HG03060 (cell line): ENCODE measurements at regions not wholly inside any gene's neighbourhood (a gene's known extent, or its start where the extent isn't known, plus 50 kb on each side); places are given as distances from the start of the nearest gene placed in this dataset.

Experiments used
- ATAC-seq: cut with Tn5 transposase; IDR thresholded peaks from one replicate; pipeline ENCODE4 v1.9.1; 2021; ENCODE audit warnings: low read depth, moderate number of reproducible peaks; ENCODE audit not compliant: unreplicated experiment

- no peak for ATAC-seq
Measured at GRCh38 chr18:72104851-72105250, 439.3 kb downstream of the CBLN2 start.

DNA sequence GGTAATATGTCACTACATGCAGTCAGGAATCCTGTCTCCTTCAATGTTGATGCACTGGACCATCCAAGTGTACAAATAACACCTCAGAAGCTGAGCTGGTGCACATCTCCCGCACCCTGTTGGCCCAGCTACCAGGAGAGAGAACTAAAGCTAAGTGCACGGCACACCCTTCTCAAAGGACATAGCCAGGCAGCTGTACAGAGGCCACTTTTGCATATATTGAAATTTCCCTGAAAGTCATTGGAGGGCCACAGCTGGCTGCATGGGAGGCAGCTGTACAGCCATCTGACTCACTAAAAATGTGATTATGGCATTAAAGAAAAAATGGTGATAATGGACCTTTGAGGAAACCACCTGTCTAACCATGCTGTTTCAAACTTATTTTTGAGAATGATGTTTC, 441.7 kb downstream of the CBLN2 start:
- ATAC-seq = no peak

DNA sequence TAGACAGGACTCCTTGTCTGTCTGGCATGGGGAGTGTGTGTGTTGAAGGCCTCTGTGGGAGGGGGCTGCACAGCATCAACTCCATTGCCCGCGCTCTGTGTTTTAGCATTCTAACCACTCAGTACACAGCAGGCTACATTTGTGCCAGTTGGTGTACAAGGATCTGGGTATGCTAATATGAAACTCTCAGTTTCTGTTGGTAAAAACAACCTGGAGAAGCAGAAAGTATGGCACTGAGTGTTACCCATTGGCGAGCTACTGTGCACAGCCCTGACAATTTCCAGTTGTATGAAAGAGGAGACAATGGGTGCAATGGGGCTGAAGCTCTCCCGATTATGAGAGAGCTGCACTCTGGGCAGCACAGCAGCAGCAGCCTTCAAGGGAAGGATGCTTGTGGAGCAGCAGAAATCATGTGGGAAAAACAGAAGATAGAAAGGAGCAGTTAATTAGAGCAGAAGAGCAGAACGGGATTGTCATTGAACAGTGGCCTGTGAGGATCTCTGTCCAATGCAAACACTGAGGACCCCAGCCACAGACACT, 443.6 kb downstream of the CBLN2 start:
- no peak for ATAC-seq

DNA sequence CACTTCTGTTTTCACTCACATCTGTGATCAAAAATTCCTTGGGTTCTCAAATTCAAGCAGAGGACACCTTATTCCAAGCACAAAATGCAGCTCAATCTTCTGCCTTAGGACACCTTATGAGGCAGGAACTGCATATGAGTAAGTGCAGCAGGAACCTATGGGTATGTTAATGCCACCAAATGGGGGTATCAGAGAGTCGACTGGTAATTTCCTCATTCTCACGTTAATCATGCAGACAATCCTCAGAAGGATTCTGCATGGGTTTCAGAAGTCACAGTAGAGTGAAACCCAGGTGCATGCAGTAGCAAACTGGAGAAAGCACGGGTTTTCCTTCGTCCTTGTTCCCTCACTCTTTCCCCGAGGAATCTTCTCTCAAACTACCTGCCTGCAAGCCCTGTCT, 452.8 kb downstream of the CBLN2 start:
- ATAC-seq = no peak

DNA sequence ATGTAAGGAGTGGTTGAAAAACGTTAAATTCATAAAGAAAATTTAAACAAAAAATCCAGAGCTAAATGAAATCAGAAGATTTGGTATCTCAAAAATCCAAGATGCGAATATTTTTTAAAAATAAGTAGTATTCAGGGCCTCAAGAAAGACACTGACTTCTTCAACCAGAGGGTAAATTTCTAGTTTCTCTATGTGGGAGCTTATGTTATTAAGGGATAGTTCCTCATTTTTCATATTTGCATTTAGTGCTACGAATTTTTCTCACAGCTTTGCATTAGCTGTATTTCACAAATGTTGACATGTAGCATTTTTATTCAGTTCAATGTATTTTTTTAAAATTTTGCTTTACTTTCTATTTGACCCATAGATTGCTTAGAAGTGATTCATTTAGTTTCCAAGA, 454.7 kb downstream of the CBLN2 start:
- ATAC-seq = no peak

GRCh38 chr18:72086421-72086820, 457.7 kb downstream of the CBLN2 start:
- no peak for ATAC-seq

- ATAC-seq = no peak
Measured at GRCh38 chr18:72075040-72075439, 469.1 kb downstream of the CBLN2 start.

DNA sequence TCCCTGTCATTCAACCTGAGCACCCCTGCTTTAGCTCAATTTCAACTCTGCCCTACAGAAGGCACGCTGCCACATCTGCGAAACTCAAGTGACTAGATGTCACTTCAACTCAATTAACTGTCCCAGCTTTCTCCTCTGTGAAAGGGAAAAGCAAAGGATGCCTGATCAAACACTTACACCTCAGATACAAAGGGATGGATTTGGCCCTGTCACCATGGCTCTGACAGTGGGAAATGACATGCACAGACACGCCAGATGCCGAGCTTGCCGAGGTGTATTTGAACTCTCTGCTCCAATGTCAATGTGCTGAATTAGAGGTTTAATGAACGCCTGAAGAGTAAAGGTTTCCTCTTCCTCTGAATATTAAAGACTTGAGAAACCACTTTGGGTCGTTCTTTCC, 481.1 kb downstream of the CBLN2 start:
- no peak for ATAC-seq

DNA sequence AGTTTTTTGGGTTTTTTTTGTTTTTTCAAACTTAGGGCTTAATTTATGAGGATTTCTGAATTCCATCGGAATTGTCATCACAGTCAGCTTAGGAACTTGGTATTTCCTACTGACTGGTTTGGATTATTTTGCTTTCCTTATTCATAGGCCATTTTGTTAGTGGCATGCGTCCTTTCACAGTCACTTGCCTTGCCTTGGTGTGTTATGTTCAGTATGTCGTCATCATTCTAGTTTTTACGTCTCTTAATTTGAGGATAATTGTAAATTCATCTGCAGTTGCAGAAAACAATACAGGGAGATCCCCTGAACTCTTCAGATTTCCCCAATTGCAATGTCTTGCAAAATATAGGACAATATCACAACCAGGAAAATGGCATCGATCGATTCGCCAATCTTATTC, 485.3 kb downstream of the CBLN2 start:
- ATAC-seq = no peak

GRCh38 chr18:72056171-72056570, 488.0 kb downstream of the CBLN2 start:
- no peak for ATAC-seq

DNA sequence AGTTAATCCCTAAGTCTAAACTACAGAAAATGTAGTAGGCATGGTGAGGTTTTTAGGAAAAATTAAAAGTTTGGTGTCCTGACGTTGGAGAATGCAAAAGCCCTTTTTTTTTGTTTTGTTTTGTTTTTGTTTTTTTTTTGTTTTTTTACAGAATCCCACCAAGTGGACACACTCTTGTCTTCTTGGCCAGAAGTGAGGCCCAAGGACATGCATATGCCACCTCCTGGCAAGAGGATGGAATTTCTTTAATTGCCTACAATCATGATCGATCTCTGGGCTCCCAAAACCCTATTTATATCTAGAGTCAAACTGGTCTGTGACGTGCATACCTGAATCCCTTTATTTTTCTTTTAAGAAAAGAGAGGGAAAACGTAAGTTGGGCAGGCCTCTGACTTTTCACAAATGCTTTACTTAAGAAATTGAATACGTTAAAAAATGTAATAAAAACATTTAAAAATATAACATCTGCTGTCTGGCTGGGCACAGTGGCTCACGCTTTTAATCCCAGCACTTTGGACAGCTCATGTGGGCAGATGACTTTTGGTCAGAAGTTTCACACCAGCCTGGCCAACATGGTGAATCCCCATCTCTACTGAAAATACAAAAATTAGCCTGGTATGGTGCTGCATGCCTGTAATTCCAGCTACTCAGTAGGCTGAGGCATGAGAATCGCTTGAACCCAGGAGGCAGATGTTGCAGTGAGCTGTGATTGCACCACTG, 502.7 kb downstream of the CBLN2 start:
- no peak for ATAC-seq

DNA sequence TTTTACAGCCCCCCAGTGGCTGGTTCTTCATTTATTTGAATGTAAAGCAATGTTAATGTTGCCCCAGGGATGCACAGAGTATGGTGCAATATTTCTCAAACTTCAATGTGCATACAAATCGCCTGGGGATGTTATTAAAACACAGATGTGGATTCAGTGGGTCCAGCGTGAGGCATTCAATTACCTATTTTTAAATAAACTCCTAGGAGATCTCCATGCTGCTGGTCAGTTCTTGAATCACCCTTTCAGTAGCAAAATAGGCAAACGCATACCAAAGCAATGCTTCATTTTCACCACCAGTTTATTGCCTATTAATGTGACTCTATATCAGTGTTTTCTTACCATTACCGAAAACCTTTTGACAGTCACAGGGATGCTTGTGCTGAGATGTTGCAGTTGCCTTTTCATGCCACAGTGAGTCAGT, 530.7 kb downstream of the CBLN2 start:
- no peak for ATAC-seq

DNA sequence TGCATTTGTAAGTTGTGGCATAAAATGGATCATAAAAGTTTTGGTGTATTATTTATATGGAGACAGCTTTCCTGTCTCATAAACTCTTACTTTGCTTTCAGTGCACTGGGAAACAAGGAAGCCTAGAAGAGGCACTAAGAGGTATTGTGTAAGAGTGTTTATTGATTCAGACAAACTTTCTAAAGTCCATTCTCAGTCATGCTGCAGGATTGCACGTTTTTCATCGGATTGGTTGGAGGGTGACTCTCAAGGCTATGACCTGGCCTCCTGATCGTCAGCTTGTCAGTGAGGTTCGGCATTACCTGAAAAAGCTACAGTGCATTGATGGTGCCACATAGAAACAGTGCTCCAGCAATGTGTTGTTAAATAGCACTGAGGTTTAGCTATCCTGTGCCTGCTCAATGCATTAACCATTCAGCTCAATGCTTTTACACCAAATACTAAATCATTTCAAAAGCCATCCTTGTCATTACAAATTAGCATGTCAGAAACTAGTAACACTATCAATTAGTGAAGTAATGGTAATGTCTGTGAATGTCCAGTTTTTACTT, 545.5 kb downstream of the CBLN2 start:
- no peak for ATAC-seq

DNA sequence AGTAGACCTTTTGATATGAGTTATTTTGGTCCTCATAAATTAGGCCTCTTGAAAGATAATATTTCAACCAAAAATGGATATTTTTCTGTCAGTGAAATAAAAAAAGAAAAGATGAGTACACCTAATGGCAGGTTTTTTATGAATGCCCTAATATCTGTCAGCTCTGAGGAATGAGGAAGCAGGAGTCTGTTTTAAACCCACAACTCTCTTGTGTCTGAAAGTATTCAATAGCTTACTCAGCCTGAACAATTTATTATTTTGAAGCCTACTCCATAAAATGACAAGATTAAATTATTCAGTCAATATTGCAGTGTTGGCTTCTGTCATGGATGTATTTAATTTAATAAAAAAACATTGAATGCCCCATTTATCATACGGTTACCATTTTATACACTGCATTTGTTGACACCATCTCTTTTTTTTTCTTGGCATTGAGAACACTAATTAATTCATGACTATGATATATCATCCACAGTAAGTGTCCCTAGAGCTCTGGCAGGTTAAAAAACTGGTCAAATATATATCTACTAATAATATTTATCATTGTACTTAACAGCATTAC, 548.2 kb downstream of the CBLN2 start:
- ATAC-seq = no peak

DNA sequence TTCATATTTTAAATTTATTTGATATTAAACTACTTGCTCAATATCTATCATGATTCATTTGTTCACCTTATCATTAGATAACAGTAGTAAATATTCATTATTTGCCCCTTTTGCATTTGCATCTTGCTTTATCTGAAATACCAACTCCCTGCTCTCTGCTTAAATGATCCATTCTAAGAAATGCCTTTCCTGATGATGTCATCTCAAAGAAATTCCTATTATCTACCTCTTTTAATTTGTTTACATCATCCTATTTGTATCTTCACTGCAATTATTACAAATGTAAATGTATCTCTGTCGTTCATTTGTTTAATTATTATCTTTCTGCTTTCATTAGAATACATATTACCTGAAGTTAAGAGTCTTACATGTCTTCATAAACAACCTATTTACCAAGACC, 549.9 kb downstream of the CBLN2 start:
- no peak for ATAC-seq

GRCh38 chr18:71989616-71990015, 554.5 kb downstream of the CBLN2 start:
- ATAC-seq = no peak

- no peak for ATAC-seq
Measured at GRCh38 chr18:71986351-71987050, 557.6 kb downstream of the CBLN2 start.

GRCh38 chr18:71976744-71977143, 567.4 kb downstream of the CBLN2 start:
- ATAC-seq = no peak

DNA sequence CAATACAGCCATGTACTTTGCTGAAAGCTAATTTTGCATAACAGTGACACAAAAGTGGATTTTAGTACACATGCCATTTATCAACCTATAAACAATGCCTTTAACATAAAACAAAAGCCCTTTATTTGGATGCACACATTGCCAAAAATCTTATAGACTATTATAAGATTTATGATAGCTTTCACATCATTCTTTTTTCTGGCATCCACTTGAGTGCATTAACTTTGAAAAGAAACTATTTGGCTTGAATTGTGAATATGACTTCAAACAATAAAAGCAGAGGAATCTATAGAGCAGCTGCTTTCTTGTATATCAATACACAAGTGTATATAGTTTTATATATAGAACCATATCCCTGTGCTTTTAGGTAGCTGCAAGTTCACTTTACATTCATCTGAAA, 577.4 kb downstream of the CBLN2 start:
- ATAC-seq = no peak

- no peak for ATAC-seq
Measured at GRCh38 chr18:71958605-71959004, 585.5 kb downstream of the CBLN2 start.

GRCh38 chr18:71951001-71951400, 593.1 kb downstream of the CBLN2 start:
- ATAC-seq = no peak
